C4-2B (cell line): ENCODE measurements at regions not wholly inside any gene's neighbourhood (a gene's known extent, or its start where the extent isn't known, plus 50 kb on each side); places are given as distances from the start of the nearest gene placed in this dataset.

Experiments
- CTCF ChIP-seq: fragments of 450-650 bp; conservative IDR thresholded peaks from 2 replicates; pipeline ENCODE4 v1.5.1; 2017; ENCODE audit warnings: mild to moderate bottlenecking
- ZFX ChIP-seq: fragments of 450-650 bp; IDR thresholded peaks from 2 replicates; pipeline ENCODE4 v1.6.1; 2017

DNA sequence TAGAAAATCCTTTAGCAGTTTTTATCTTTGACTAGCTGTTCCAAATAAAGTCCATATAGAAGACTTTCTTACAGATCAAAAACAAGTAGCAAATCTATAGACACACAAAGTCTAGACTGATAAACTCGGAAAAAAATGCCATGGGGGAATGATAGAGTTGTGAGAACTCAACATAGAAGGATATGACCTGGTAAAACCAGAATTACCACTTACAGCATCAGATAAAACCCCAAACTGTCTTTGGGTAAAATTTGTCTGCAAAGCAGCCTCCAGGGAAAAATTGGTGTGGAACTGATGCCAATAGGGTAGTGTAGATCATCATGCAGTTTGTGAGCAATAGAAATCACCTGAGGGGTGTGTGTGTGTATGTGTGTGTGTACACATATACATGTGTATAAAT, 579.1 kb downstream of the SPOCK3 start:
- TF ChIP-seq CTCF: no peak
- no peak for TF ChIP-seq ZFX
